SK-N-SH (cell line): ENCODE measurements at regions not wholly inside any gene's neighbourhood (a gene's known extent, or its start where the extent isn't known, plus 50 kb on each side); places are given as distances from the start of the nearest gene placed in this dataset.

ENCODE experiments used
- CTCF ChIA-PET: fragments of 300-600, 350-600 bp; formaldehyde crosslinking; extraction: SDS; loops from one replicate; lab custom pipeline; 2021; lab: Yijun Ruan, JAX
- POLR2A ChIA-PET: fragments of 350-600 bp; sonication (Branson Sonifier 250); formaldehyde crosslinking; extraction: SDS; loops from one replicate; lab custom pipeline; 2020; ENCODE audit warnings: antibody characterized with exemption, inconsistent platforms; lab: Yijun Ruan, JAX
- DNase-seq: peaks from one replicate; pipeline ENCODE4 v3.0.0; 2012
- H2AFZ ChIP-seq: fragments of 200-600 bp; sonication (generic); 2 replicates; pipeline ENCODE4 v1.8.1; 2016; ENCODE audit warnings: antibody characterized with exemption, mild to moderate bottlenecking, low read depth
- H3F3A ChIP-seq: fragments of 200-600 bp; sonication (generic); replicated peaks from 2 replicates; pipeline ENCODE3; 2016; ENCODE audit warnings: antibody characterized with exemption, mild to moderate bottlenecking; ENCODE audit not compliant: insufficient read depth
- H3K27ac ChIP-seq, 2 experiments: fragments of 200-500 bp in 1 of 2; fragments of 200-600 bp in 1 of 2; sonication (Bioruptor generic) in 1 of 2; sonication (generic), shearing (Covaris generic) in 1 of 2; 2 replicates each; pipeline versions ENCODE4 v1.5.1 to v1.6.1; 2014 to 2016; ENCODE audit warnings: low read depth in 2 of 2, inconsistent platforms in 1 of 2, low read length in 1 of 2, mild to moderate bottlenecking in 1 of 2, mixed read lengths in 1 of 2
- H3K27me3 ChIP-seq: fragments of 200-600 bp; sonication (generic), shearing (Covaris generic); 2 replicates; pipeline ENCODE4 v1.6.1; 2016; ENCODE audit warnings: mixed run types; ENCODE audit not compliant: insufficient read depth
- H3K36me3 ChIP-seq, 2 experiments: fragments of 200-500 bp in 1 of 2; fragments of 200-600 bp in 1 of 2; sonication (Bioruptor generic) in 1 of 2; sonication (generic) in 1 of 2; replicated peaks in 1 of 2; 2 replicates each; pipeline versions ENCODE3 to v1.5.1; 2014 to 2016; ENCODE audit warnings: low read length in 1 of 2, mild to moderate bottlenecking in 1 of 2; ENCODE audit not compliant: insufficient read depth in 2 of 2, control insufficient read depth in 1 of 2
- H3K4me1 ChIP-seq, 2 experiments: fragments of 200-500 bp in 1 of 2; fragments of 200-600 bp in 1 of 2; sonication (Bioruptor generic) in 1 of 2; sonication (generic), shearing (Covaris generic) in 1 of 2; 2 replicates each; pipeline versions ENCODE4 v1.5.1 to v1.6.1; 2014 to 2016; ENCODE audit warnings: low read depth in 1 of 2, low read length in 1 of 2, mixed run types in 1 of 2; ENCODE audit not compliant: insufficient read depth in 2 of 2, control insufficient read depth in 1 of 2
- H3K4me2 ChIP-seq: fragments of 200-600 bp; sonication (generic), shearing (Covaris generic); 2 replicates; pipeline ENCODE4 v1.6.1; 2017; ENCODE audit warnings: mixed run types
- H3K4me3 ChIP-seq, 2 experiments: fragments of 200-500 bp in 1 of 2; fragments of 200-600 bp in 1 of 2; sonication (Bioruptor generic) in 1 of 2; sonication (generic), shearing (Covaris generic) in 1 of 2; 2 replicates each; pipeline versions ENCODE4 v1.5.1 to v1.8.1; 2014 to 2016; ENCODE audit warnings: low read depth in 2 of 2, inconsistent platforms in 1 of 2, low read length in 1 of 2, mild to moderate bottlenecking in 1 of 2, mixed read lengths in 1 of 2, moderate library complexity in 1 of 2
- H3K79me2 ChIP-seq: fragments of 200-600 bp; sonication (generic); 2 replicates; pipeline ENCODE4 v1.8.1; 2017; ENCODE audit warnings: mild to moderate bottlenecking; ENCODE audit not compliant: insufficient read depth
- H3K9ac ChIP-seq: fragments of 200-600 bp; sonication (generic); 2 replicates; pipeline ENCODE4 v1.6.1; 2017; ENCODE audit warnings: mixed run types
- H3K9me2 ChIP-seq: fragments of 200-600 bp; sonication (generic); 2 replicates; pipeline ENCODE4 v1.6.1; 2017; ENCODE audit warnings: mixed run types
- H3K9me3 ChIP-seq: fragments of 200-600 bp; sonication (generic); 2 replicates; pipeline ENCODE4 v1.6.1; 2017; ENCODE audit warnings: mixed run types, mild to moderate bottlenecking, moderate library complexity
- H4K20me1 ChIP-seq: fragments of 200-600 bp; sonication (generic); 2 replicates; pipeline ENCODE4 v1.6.1; 2017; ENCODE audit warnings: mild to moderate bottlenecking, mixed run types; ENCODE audit not compliant: insufficient read depth
- FOXM1 ChIP-seq: IDR thresholded peaks from 2 replicates; pipeline ENCODE4 v1.4.0; 2012; ENCODE audit warnings: low read depth, mild to moderate bottlenecking
- GABPA ChIP-seq: IDR thresholded peaks from 2 replicates; pipeline ENCODE4 v1.4.0; 2012; ENCODE audit warnings: low read depth, mild to moderate bottlenecking
- GATA2 ChIP-seq: sonication (generic); formaldehyde crosslinking; IDR thresholded peaks from 2 replicates; pipeline ENCODE4 v1.5.0; 2020; ENCODE audit warnings: mild to moderate bottlenecking, missing genetic modification reagents
- IRF3 ChIP-seq: fragments of 150-350 bp; IDR thresholded peaks from 2 replicates; pipeline ENCODE4 v1.6.1; 2016; ENCODE audit warnings: mild to moderate bottlenecking, low read depth, low read length
- PBX3 ChIP-seq: IDR thresholded peaks from 2 replicates; pipeline ENCODE4; 2012
- POLR2AphosphoS5 ChIP-seq: IDR thresholded peaks from 2 replicates; pipeline ENCODE4 v1.6.1; 2012; ENCODE audit warnings: low read depth, low read length
- RAD21 ChIP-seq: IDR thresholded peaks from 2 replicates; pipeline ENCODE4 v1.6.1; 2012; ENCODE audit warnings: mild to moderate bottlenecking, low read length
- RFX5 ChIP-seq: IDR thresholded peaks from 2 replicates; pipeline ENCODE4 v1.6.1; 2012; ENCODE audit warnings: mild to moderate bottlenecking, improper control_type of control experiment, low read length
- RXRA ChIP-seq: IDR thresholded peaks from 2 replicates; pipeline ENCODE4 v1.4.0; 2012; ENCODE audit warnings: low read depth, mild to moderate bottlenecking, borderline replicate concordance
- SMC3 ChIP-seq: IDR thresholded peaks from 2 replicates; pipeline ENCODE4 v1.6.1; 2012; ENCODE audit warnings: low read depth, low read length, improper control_type of control experiment
- TAF1 ChIP-seq: IDR thresholded peaks from 2 replicates; pipeline ENCODE4 v1.6.1; 2012; ENCODE audit warnings: low read depth, mild to moderate bottlenecking, low read length, moderate library complexity, borderline replicate concordance
- TCF12 ChIP-seq: IDR thresholded peaks from 2 replicates; pipeline ENCODE4 v1.4.0; 2012
- USF1 ChIP-seq: IDR thresholded peaks from 2 replicates; pipeline ENCODE4 v1.4.0; 2012; ENCODE audit warnings: low read depth, borderline replicate concordance
- WGBS: methylation state at CpG from one replicate; pipeline ENCODE4 v1.1.6; 2017; ENCODE audit warnings: low lambda C conversion rate; 5-methylcytosine and 5-hydroxymethylcytosine counted together
- TF ChIP-seq, protein P1 (sequence below): fragments of 150-350 bp; IDR thresholded peaks from 2 replicates; pipeline ENCODE4 v1.6.1; 2017; ENCODE audit warnings: antibody characterized with exemption, low read length, low read depth, borderline replicate concordance

DNA sequence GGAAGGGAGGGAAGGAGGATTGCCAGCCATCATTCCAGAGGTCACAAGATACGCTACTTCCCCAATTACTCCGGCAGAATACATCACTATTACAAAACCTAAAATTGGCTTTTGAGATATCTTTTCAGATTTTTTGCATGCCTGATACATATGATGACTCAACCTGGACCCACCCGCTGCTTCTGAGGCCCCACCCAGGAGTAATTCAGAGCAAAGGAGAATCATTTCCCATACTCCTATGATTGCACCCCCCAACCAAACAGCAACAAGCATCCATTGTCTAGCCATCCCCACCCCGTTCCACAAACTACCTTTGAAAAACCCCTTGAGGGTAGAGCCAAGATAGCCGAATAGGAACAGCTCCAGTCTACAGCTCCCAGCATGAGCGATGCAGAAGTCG is 163.5 kb upstream of the GJE1 start:
- DNase-seq, result no peak
- POLR2A ChIA-PET, result no interaction called here

GRCh38 chr6:141968632-141969031 is 164.1 kb upstream of the GJE1 start:
- CTCF ChIA-PET, result no interaction called here
- no peak for DNase-seq
- no peak overlapping the region for H3K9ac ChIP-seq

More for the DNA sequence above, 163.5 kb upstream of the GJE1 start:
- Histone ChIP-seq H3K27me3 (no peaks in the 10 kb centered on the region), H3F3A (no peaks in the 10 kb centered on the region), H3K79me2 (peaks cover 21% of the 10 kb centered on the region), H3K4me2 (peak overlapping the region; percentile 68), H3K9ac (no peak overlapping the region), H3K4me1 (no peaks in the 10 kb centered on the region), H3K4me3 (peak overlapping the region; percentile 37 to 62; a peak in 3 of 4 replicates), H4K20me1 (no peaks in the 10 kb centered on the region), H3K27ac (no peak overlapping the region), H3K36me3 (no peaks in the 10 kb centered on the region), H3K9me2 (no peaks in the 10 kb centered on the region), H3K9me3 (no peaks in the 10 kb centered on the region), H2AFZ (0 out of 2 replicates have a peak overlapping the region, but pooled peaks have one; percentile 16)
- WGBS, result 31% methylated on average over 5 of the region's 7 CpGs
- TF ChIP-seq RFX5 (no peak), RXRA (no peak), PBX3 (no peak), GATA2 (CRISPR knock-in tag) (no peak), FOXM1 (no peak), POLR2AphosphoS5 (no peak), GABPA (no peak), USF1 (no peak), IRF3 (no peak), SMC3 (no peak), RAD21 (no peak), TCF12 (no peak)
- CTCF ChIA-PET, result no interaction called here

More at GRCh38 chr6:141968632-141969031, 164.1 kb upstream of the GJE1 start:
- peaks cover 21% of the 10 kb centered on the region for H3K79me2 ChIP-seq
- H3K4me1 ChIP-seq, result no peaks in the 10 kb centered on the region
- no peaks in the 10 kb centered on the region for H3K9me2 ChIP-seq
- 39% methylated on average over 3 of the region's 3 CpGs for WGBS
- no peak overlapping the region for H3K4me2 ChIP-seq
- no peaks in the 10 kb centered on the region for H3F3A ChIP-seq
- no peaks in the 10 kb centered on the region for H3K9me3 ChIP-seq
- no peaks in the 10 kb centered on the region for H3K36me3 ChIP-seq
- no peaks in the 10 kb centered on the region for H3K27me3 ChIP-seq
- TF ChIP-seq GATA2 (CRISPR knock-in tag), result no peak
- TF ChIP-seq POLR2AphosphoS5, result no peak
- TF ChIP-seq, protein P1, sequence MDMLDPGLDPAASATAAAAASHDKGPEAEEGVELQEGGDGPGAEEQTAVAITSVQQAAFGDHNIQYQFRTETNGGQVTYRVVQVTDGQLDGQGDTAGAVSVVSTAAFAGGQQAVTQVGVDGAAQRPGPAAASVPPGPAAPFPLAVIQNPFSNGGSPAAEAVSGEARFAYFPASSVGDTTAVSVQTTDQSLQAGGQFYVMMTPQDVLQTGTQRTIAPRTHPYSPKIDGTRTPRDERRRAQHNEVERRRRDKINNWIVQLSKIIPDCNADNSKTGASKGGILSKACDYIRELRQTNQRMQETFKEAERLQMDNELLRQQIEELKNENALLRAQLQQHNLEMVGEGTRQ, result no peak
- no peak for TF ChIP-seq TAF1
- TF ChIP-seq TCF12, result no peak
- no peak for TF ChIP-seq IRF3
- TF ChIP-seq RXRA, result no peak
- H4K20me1 ChIP-seq, result no peaks in the 10 kb centered on the region
- no peak overlapping the region for H2AFZ ChIP-seq
- no peak overlapping the region for H3K4me3 ChIP-seq
- H3K27ac ChIP-seq, result no peak overlapping the region
- POLR2A ChIA-PET, result no interaction called here
